Tongue (tissue), 1 donor: ENCODE measurements at regions not wholly inside any gene's neighbourhood (a gene's known extent, or its start where the extent isn't known, plus 50 kb on each side); places are given as distances from the start of the nearest gene placed in this dataset.
A peak's percentile ranks its signal among the peaks of the same experiment; 100 is the strongest.

Experiments used
- DNase-seq: peaks from one replicate; pipeline ENCODE4 v3.0.0-alpha.2; 2015

DNA sequence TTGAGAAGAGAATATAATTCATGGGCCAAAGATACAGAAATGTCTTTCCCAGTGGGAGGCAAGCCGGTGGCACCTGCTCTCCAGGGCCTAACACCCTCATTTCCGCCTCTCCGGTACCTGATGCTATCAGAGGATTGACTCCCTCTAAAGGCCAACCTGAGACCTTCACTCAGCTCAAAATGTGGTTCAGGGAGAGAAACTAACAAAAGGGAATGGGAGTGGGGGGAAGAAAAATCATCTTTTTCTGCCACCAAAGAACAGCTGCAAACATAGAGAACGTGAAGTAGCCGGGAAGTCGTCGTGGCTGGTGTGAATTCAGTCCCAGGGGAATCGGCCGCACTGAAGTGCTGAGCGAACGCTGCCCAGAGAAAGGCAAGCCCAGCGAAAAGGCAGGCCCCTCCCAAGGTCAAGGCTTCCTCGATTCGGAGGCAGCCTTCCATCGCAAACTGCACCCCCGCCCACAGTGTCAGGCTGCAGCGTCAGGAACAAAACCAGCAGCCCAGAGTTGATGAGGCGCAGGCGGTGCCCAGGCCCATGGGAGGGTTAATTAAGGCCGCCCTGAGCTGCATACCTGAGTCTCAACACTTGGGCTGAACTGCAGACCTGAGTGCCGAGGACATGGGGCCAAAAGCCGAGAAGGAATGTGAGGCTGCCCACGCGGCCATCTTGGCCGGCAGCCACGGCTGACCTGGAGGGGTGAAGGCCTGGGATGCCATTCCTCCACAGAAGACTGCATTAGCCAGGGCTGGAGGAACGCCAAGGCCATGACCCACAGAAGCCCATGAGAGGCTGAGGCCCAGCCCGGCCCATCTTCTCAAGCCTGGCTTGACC is 160.2 kb downstream of the PSMG1 start:
- peak; percentile 77 for DNase-seq

DNA sequence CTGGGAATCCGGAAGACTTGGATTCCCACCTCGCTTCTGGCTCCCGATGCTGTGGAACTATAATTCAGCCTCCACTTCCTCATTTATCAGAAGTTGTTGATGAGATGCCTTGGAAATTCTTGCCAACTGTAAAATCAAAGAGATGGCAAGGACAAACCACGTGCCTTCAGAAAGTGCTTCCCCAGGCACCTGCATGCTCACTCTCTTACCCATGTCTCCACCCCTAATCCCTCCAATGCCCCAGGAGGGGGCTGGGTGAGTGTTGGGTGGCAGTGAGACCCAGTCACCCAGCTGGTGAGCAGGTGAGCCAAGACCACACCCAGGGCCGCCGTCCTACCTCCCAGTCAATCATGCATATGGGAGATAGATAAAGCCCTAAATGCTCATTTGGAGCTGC is 160.8 kb downstream of the PSMG1 start:
- no peak for DNase-seq

DNA sequence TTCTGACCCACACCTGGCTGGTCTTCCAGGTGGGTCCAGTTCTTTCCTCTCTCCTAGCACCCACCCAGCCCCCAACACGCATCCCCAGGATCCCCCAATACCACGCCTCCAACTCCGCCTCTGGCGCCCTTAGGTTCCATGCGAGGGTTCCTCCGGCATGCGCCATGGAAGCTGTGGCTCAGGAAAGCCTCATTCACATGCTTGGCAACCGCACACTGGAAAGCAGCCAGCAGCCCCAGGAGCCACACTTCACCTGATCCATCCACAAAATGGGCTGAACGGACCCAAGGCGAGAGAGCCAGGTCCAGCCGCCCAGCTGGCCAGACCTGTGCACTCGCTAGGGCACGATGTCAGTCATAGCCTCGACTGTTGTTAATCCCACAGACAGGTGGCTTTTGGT is 161.2 kb downstream of the PSMG1 start:
- no peak for DNase-seq

DNA sequence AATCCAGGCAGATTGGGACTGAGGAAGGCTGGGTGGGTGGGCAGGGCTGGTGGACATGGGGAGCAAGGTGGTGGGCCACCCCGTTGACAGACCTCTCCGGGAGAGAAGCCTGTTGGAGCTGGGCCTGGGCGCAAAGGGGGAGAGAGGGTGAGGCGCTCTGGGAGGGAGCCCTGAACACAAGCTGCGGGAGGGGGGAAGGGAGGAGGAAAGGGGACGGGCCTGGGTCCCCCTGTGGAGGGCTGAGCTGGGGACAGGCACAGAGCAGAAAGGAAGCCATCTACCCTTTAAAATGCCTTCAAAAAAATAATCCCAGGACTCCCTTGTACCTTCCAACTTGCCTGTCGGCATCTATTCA is 161.8 kb downstream of the PSMG1 start:
- DNase-seq: no peak

DNA sequence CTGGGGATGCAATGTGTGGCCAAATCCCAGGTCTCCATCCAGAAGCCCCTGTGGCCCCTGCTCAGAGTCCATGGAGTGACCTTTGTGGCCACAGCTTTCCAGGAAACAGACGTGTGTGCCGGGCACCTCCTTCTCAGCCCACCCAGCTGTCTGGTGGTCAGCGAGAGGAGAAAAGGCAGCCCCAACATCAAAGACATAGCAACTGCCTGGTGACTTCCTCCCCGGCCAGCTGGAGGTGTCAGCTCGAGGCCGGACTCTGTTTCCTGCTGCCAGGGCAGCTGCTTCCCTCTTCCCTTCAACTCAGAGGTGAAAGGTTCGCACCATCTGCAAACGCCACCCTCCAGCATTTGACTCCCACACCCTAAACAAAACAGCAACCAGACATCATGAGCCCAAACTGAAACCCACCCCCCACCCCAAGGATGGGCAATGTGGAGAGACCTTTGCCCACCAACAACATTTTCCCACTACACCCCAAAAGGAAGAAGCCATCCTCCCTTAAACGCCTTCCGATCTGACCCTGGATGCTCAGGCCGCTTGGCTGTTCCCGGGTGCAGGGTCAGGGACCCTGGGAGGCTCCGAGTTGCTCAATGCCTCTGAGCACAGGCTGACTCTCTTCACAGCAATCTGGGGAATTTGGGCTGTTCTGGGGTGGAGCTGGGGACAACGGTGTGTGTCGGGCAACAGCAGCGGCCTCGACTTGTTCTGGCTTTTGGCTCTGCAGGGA is 162.3 kb downstream of the PSMG1 start:
- DNase-seq: no peak

DNA sequence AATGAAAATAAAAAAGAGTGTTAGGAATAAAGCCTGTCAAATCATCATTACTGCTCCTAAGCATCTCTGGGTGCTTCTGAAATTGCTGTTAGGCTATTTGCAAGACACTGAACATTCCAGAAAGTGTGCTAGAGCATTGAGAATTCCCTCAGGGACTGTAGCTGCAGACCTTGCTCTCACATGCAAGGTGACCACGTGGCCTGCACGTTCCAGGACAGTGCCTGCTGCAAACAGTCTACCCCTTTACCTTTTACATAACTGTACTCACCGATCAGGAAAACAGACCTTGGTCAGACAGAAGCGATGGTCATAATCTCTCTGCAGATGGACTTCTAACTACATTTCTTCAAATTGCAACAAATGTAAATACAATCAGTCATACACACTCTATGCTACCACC is 164.5 kb downstream of the PSMG1 start:
- DNase-seq: no peak

DNA sequence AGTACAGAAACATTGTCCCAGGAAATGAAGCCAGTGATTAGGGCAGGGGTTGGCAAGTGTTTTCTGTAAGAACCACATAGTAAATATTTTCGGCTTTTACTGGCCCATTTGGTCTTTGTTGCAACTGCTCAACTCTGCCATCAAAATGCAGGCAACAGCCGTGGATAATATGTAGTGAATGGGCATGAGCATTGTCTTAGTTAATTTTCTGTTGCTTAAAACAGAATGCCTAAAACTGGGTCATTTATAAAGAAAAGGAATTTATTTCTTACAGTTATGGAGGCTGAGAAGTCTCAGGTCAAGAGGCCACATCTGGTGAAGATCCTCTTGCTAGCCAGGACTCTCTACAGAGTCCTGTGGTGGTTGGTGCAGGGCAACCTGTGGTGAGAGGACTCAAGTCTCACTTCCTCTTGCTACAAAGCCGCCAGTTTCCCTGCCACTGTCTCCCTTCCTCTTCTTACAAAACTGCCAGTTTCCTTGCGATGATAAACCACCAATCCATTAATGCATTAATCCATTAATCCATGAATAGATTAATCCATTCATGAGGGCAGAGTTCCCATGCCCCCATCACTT is 166.4 kb downstream of the PSMG1 start:
- DNase-seq: no peak

DNA sequence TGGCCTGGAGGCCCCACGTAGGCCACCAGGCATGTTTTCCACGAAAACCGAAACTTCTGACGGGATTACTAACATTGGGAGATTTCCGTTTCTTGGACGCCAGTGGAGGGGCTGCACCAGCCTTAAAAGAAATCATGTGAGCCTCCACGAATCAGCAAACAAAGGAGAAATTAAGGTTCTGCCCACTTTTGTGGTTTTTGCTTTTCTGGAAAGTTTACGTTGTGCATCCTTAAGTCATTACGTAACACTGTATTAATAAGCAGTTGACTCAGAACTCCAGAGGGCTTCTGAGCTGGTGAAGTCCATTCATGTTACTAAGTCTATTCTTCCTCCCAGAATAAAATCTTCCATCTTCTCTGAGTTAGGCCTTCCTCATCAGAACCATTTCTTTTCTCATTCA is 168.5 kb downstream of the PSMG1 start:
- no peak for DNase-seq

DNA sequence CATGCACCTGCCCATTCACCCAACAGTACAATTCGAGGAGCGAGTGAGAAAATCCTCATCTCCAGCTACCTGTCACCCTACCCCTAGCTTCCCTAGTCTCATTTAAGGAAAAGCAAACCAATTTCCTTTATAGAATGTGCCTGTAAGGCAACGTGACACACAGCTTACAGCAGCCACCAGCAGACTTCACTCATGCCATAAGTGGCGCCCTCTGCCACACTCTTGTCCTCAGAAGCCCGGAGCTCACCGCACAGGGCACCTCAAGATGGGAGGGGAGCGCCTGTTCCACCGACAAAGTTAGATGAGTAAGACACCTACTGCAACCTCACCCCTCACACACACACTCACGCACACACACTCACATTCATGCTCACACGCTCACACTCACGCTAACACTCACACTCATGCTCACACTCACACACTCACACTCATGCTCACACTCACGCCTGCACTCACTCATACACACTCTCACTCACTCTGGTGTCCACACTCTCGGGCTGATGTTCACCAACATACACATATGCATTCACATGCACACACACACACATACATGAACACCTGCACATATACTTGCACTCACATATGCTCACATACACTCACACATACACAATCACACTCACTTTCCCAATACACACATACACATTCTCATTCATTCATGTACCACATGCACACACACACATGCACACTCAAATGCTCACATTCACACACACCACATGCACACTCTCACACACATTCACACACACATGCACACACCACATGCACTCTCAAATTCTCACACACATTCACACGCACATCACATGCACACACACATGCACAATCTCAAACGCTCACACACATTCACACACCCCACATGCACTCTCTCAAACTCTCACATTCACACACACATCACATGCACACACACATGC is 170.7 kb downstream of the PSMG1 start:
- DNase-seq: no peak

DNA sequence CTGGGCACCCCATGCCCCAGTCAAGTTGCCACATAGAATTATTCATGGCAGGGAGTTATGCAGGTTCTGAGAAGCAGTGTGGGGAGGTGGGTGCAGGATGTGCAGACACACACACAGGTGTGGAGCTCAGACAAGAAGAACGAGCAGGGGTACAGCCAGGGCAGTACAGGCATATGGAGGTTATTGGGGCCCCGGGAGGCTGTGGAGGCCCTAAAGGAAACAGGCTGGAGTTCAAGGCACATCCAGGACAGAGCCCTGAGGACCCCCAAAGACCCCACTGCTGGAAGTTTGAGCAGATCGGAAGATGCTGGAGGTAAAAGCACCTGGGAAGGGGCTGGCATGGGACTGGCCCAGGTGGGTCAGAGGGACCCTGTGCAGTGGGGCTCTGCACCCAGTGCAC is 171.3 kb downstream of the PSMG1 start:
- DNase-seq: no peak

DNA sequence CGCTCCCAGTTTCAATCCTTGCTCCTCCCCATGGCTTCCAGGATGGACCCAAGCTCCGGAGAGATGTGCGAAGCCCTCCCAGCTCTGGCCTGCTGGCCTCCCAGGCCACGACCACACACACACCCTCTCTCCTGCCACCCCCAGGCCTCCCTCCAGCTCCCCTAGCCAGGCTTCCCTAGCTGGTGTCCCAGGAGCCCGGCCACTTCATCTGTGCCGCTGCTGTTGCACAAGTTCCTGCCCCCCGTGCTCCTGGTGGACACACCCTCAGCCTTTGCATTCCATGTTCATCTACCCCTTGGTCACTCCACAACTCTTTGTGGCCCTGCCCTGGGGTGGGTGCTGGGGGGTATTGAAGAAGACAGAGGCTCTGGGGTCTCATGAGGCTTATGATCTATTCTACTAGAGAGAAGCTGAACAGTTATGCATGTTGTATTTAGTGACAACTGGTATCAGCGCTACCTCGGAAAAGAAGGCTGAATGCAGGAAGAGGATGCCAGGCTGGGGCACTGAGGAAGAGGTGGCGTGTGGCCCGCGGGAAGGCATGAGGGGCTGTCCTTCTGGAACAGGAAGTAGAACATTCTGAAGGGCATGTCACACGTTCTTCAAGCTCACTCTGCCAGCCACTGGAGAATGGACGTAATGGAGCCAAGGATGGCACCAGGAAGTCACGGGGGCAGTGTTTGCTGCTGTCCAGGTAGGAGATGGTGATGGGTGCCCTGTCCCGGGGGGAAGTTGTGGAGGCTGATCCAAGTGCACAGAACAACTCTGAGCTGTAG is 172.4 kb downstream of the PSMG1 start:
- DNase-seq: no peak

DNA sequence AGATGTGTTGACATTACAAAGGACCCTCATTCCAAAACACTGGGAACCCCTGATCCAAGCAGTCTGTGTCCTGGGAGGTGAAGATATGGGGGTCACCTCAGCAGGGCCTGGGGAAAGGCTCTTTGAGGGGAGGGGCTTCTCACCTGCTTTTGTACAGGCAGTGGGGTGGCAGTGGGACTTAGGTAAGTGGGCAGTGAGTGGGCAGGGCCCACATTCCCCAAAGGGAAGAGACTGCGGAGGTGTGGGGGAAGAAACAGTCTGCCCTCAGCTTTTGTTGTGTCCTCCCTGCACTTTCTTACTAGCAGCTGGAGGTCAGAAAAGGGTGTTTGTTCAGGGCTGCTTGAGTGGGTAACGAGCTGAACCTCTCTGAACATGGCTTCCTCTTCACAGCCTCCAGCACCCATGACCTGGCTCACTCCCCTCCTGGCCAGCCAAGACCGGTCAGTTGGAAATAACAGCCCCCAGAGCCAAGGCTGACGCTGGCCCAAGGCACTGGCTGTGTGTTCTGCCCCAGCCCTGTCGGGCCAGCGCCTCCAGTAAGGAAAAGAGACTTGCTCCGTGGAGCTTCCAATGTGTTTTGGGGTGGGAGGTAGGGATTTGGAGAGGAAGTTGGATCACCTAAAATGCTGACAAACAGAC is 173.5 kb downstream of the PSMG1 start:
- DNase-seq: no peak

DNA sequence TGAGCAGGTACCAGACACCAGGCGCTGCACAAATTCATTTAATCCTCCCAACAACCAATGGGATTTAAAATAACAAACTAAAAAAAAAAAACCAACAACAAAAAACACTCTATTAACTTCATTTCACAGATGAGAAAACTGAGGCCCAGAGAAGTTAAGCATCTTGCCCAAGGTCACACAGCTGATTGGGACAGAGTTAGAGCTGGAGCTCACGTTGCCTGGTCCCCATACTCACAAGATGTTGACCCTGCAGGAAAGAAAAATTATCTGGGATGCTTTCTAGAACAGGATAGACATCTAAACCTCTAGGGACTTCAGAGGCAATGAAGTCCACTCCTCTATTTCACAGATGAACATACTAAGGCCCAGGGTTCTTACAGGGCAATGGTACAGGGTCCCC is 175.3 kb downstream of the PSMG1 start:
- no peak for DNase-seq

DNA sequence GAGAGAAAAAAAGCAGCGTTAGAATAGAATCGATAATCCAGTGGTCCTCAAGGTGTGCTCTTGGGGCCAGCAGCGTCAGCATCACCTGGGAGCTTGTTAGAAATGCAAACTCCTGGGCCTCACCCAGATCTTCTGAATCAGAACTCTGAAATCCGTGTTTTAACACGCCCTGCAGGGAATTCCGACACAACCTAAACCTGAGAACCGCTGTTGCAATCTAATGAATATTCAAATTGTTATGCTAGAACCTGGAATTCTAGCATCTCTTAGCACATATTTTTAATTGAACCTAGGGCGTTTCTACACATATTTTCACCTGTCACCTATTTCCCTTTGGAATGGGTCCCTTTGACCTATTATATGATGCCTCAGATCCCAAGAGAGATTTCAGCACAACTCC is 175.7 kb downstream of the PSMG1 start:
- no peak for DNase-seq

DNA sequence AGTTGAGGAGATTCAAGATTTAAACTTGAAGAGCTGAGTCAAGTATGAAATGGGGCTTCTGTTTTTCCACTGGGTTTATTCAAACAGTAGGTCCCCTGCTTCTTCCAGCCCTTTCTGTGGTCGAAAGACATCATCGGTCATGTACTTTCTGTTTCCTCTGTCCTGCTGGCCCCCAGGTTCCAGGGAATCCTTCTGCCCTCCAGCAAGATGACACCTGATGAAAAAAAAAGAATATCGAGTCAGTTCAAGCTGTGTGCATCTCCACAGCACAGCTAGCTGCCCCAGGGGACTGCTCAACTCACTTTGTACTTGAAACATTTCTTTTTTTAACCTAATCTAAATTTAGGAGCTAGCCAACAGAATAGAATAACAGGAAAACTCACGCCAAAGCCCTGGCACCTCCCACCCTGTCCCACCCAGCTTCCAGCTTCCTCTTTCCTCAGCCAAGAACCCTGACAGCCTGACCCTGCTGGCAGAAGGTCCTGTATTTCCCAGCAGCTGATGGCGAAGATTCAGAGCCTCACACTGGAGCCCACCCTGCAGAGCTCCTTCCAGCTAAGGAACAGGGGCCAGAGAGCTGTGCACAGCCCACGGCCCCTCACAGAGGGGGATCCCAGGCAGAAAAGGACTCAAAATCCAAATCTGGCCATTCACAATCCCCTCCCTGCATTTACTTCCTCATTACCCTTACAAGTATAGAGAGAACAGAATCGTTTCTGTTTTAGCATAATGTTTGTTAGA is 176.5 kb downstream of the PSMG1 start:
- peak; percentile 52 for DNase-seq

DNA sequence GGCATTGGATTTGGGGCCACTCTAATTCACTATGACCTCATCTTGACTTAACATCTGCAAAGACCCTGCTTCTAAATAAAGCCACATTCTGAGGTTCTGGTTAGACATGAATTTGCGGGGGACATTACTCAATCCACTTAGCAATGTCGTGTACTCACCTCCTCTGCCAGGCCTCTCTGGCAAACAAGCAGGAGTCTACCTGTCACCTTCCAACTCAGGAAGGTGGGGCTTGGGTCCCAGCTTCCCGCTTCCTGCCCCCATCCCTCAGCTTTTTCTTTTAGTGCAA is 177.8 kb downstream of the PSMG1 start:
- DNase-seq: no peak

DNA sequence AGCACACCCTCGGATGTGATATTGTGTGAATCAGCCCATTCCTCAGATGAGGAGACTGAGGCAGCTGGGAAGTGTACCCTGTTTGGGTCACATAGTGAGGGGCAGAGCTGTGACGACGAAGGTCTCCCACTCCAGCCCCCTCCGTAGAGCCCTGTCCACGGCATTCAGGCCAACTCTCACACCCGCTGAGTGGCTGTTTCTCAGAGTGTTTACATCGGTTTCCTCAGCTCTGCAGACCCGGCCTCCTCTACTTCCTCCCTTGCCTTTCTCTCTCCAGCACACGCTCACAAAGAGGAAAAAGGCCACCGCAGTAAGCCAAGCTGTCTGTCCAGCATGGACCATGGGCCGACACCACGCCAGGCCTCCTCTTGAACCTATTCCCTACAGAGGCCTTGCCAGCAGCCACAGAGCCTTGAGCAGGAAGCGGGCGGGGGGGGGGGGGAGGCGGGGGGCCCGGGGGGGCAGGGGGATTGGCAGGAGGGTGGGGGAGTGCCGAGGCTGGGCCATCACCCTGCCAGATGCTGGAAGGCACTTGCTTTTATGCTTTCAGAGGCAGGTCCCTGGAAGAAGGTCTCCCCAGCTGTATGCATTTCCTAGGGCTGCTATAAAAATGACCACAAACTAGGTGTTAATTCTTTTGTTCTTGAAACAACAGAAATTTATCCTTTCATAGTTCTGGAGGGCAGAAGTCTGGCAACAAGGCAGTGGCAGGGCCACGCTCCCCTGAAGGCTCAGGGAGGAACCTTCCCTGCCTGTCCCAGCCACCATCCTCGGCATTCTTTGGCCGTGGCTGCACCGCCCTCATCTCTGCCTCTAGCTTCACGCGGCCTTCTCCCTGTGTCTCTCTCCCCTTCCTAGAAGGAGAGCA is 178.4 kb downstream of the PSMG1 start:
- DNase-seq: peak; percentile 76

DNA sequence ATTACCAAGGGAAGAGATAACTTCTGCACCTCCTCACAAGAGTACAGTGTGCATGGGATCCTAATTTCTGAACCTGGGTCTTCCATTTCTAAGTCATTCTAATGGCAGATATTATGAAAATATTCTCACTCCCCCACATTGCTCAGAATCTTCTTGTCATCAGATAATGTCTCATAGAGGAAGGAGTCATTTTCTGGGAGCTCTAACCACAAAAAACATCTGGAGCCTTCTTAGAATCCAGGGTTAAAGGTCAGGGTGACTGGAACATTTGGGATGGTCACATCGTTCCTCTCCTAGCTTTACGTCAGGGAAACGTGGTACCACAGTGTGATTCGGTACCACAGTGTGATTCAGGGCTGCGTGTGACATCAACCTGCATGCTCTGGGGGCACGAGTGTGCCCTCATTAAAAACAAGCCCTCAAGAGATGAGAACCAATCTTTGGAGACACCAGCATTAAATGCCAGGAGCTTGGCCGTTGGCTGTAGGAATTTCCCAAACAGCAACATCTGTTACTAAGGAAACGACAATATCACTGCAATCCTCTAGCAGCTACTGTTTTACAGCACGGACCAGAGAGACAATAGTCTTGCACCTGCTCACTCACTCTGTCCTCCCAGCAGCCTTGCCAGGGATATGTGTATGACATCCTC is 179.1 kb downstream of the PSMG1 start:
- DNase-seq: peak; percentile 66

DNA sequence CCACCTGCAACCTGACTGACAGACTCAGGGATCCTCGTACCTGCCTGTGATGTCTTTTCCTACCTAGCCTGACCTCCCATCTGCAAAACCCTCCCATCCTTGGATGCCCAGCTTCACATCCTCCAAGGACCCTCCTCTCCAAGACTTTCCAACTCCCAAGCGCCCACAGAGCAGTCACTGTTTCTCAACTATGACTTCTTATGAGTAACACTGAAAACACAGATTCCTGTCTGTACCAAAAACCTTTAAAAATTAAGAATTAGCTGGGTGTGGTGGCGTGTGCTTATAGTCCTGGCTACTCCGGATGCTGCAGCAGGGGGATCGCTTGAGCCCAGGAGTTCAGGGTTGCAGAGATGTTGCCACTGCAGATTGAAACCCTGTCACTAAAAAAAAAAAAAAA is 181.9 kb downstream of the PSMG1 start:
- no peak for DNase-seq
